Activated CD4-positive, alpha-beta T cell treated with anti-CD3 and anti-CD28 coated beads, Interleukin-2, Interleukin-6, amounts not matched to agents 100 ng/mL and 50 ng/mL, durations not matched to agents 16 hours and 8 hours (primary cell): ENCODE measurements at regions not wholly inside any gene's neighbourhood (a gene's known extent, or its start where the extent isn't known, plus 50 kb on each side); places are given as distances from the start of the nearest gene placed in this dataset.

ENCODE experiments used
- DNase-seq: peaks from one replicate; pipeline ENCODE4 v3.0.0-alpha.2; 2020

DNA sequence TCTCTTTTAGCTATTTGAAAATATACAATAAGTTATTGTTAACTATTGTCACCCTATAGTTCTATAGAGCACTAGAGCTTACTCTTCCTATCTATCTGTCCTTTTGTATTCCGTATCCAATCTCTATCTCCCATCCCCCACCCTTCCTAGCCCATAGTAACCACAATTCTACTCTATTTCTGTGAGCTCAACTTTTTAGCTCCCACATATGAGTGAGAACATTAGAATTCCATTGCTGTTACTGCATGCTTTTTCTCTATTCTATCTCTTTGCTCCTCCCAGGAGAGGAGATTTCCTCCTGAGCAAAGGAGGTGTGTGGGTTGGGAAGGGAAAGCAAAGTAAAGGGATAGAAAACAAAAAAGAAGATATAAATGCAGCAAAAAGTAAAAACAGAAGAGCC, 105.6 kb upstream of the SLC4A7 start:
- no peak for DNase-seq

DNA sequence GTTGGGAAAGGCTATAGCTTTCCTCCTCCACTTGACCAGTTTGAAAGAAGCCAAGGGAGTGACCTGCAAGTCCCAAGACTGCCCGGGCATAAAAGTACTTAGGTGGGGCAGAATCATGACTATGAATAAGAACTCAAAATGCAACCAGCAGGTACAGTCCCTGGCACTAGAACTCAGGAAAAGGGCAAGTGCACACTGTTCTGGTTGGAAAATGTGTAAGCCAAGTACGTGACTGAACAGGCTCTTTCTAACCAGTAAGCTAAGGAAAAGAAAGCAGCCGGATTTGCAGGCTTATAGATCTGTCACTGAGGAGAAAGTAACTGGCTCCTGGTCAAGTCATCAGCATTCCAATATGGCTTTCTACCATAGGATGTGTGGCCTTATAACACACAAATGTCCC, 101.2 kb upstream of the SLC4A7 start:
- DNase-seq = no peak

DNA sequence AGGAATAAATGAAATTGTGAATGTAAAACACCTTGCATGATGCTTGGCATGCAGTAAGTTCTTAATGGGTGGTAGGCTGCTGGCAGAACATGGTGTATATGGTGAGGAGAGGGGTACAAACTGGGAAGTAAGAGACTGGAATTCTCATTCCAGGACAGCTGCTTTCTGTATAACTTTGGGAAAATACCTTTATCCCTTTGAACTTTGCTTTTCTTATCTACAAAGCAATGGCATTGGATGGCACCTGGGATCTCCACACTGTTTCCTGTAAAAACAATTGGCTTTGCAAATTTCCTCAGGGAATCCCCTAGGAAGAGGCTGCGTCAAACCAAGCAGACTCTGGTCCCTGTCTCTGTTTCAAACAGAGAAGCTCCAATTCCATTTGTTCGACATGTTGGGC, 100.7 kb upstream of the SLC4A7 start:
- DNase-seq = no peak

DNA sequence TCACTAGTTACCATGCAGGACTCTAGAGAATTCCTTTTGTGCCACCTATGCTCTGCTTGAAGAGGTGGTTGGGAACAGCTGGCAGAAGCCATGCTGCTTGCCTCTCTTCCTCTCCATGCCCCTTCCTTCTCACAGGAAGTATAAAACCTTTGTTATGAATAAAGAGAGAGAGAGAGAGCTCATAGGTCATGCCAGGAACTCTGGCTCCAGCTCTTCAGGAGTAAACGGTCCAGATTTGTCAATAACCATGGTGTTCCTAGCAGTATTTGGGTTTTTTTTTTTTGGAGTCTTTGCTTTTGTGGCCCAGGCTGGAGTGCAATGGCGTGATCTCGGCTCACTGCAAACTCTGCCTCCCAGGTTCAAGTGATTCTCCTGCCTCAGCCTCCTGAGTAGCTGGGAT, 97.7 kb upstream of the SLC4A7 start:
- DNase-seq = no peak

DNA sequence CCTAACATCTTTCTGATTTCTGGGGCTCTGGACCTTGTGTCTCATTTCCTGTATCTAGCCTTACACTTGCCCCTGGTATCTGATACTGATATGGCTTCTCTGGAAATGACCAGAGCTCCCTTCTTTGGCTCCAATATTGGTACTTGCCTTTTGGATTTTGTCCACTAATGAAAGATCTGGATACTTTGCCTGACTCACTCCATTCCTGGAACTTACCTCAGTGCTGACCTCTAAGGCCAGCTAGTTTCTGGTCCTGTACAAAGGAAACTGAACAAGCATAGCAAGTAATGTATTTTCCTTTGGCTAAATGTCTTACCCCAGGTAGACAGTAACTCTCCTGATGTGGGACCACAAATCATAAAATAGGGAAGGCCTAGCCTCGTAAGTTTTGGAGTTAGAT, 93.8 kb upstream of the SLC4A7 start:
- DNase-seq = no peak

DNA sequence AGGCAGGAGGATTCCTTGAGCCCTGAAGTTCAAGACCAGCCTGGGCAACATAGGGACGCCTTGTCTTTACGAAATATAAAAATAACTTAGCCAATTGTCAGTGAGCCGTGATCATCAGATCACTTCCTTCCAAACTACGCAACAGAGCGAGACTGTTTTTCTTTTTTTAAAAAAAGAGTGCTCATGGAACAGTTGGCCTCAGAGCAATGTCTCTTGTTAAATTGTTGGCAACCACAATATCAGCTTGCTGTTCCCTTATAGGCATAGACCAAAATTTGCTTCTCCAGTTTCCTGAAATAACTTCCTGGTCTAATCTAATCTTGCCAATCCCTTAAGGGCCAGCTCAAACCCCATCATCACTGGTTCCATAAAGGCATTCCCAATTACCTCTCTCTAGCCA, 93.3 kb upstream of the SLC4A7 start:
- no peak for DNase-seq

DNA sequence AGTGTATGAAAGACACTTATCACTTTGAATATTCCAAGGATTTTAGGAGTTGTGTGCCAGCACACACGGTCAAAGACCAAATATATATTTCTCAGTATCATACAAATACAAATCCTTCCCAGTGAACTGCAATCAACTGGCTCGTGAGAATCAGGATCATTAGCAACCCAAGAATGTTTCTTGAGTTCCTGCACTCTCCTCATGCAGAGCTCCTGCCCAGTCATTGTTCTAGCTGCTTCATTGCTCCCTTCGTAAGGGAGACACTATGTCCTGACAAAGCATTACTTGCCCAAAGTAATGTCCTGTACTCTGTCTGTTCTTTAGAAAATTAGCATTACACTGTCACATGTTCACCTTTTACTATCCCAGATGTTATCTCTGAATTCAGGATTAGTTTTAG, 92.0 kb upstream of the SLC4A7 start:
- no peak for DNase-seq

DNA sequence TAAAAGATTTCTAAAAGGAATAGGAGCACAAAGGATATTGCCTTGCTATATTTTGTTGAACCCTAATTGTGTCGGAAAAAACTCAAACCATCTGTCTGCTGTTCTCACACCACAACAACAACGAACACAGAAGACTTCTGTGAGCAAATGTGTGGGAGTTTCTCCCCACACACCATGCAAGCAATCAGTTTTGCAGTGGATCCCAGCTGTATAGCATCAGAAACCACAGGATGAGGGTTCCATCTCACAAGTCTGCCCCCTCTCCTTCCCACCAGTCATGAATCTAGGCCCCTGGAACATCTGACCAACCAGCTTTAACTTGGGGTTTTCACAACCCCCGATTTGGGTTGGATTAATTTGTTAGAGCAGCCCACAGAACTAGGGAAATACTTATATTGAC, 91.3 kb upstream of the SLC4A7 start:
- no peak for DNase-seq

DNA sequence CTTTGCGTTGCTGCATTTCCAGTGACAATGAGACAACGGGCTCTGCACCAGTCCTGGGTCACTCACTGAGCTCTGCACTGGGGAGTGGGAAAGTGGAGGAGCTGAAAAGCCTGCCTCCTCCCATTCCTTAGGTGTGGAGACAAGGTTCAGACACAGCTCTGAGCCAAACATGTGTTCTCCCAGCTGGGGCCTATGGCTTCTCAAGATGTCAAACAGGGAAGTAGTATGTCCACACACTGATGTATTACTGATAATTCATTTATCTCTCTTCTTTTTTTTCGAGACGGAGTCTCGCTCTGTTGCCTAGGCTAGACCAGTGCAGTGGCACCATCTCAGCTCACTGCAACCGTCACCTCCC, 90.2 kb upstream of the SLC4A7 start:
- no peak for DNase-seq

DNA sequence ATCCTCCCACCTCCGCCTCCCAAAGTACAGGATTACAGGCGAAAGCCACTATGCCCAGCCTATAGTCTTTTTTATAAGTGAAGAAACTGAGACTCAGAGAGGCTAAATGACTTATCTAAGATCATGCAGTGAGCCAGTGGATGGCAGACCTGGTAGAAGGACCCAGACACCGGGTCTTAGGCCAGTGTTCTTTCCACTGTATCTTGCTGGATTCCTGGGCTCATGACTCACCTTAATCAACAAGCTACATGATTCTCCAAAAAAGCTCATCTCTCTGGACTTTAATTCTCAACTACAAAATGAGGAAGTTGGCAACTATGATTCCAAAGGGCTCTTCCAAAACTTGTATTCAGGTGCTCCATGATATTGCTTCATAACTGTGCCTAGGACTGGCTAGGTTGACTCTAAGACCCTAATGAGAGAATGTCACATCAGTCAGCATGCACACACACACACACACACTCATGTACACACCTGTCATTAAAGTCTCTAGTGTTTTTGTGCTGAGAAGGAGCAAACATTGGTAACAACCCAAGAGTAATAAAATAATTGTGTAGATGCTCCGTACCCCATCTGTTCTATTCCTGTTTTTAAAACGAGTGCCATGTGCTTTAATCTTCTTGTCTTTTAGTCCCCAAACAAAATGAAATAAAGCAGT, 89.7 kb upstream of the SLC4A7 start:
- no peak for DNase-seq

DNA sequence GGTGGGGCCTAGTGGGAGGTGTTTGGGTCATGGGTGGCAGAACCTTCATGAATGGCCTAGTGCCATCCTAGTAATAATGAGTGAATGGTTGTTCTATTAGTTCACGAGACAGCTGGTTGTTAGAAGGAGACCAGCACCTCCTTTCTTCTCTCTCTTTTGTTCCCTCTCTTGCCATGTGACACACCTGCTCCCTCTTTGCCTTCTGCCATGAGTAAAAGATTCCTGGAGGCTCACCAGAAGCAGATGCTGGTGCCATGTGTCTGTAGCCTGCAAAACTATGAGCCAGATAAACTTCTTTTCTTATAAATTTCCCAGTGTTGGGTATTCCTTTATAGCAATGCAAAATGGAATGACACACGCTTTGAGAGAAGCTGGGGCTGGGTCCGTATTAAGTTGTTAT, 89.0 kb upstream of the SLC4A7 start:
- no peak for DNase-seq

DNA sequence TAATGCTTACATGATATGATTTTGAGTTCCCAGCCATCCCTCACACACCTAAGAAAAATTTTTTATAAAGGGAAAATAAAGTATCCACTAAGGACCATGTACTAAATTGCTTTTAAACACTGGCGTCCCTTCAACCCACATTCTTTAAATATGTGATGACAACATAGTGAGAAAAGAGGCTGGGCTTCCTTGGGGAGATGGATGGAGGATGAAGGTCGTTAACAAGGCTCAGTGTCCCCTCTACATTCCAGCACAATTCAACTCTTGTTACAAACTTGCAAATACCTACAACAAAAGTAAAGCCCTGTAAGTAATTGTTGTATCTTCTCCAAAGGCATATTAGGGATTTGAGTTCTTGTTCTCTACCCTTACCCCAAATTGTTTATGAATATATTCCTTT, 87.2 kb upstream of the SLC4A7 start:
- DNase-seq = no peak

DNA sequence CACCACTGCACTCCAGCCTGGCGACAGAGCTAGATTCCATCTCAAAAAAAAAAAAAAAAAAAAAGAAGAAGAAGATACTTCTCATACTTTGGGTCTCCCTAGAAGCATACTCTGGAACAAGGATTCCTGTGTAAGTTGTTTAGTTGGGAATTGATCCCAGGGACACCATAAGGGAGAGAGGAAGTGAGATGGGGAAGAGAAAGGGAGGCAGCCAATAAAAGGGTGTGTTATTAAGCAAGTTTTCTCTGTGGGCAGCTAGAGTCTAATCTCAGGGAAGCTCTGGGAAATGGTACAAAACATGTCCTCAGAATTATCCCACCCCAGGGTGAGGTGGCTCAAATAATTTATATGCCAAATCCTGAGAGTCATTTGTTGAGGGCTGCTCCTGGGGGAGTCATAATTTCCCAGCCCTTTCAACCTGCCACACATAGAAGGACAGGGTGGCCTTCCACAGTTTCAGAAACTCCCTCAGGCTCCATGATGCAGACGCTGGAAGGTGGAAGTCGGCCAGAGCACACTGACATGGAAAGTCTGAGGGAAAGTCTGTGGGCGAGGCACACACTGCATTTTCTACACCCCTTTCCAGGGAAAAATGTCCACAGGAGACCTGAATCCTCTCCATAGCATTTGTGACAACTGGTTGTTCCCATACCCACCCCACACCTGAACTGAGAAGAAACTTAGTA, 86.4 kb upstream of the SLC4A7 start:
- DNase-seq = no peak

DNA sequence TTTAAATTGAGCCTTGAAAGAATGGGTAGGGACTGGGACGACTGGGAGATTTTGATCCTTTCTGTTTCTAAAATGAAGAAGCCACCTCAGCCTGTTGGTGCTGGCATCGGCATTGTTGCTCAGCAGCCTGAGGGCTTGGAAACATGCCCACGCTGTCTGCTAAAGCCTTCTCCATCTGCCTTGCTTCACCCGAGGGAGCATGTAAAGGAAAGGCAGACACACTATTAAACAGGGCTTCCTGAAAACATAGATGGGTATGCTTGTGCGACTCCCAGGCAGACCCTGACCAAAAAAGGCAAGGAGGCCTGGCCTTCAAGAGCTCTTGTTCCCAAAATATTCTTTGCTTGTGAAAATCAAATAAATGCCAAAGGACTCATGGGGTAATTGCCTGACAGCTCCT, 84.2 kb upstream of the SLC4A7 start:
- no peak for DNase-seq

DNA sequence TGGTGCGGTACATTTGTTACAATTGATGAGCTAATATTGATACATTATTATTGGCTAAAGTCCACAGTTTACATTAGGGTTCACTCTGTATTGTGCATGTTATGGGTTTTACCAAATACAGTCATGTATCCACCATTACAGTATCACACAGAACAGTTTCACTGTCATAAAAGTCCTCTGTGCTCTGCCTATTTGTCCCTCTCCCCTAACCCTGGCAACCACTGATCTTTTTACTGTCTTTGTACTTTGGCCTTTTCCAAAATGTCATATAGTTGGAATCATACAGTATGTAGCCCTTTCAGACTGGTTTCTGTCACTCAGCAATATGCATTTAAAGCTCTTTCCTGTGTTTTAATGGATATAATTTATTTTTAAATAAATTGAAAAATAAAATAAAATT, 83.1 kb upstream of the SLC4A7 start:
- no peak for DNase-seq

DNA sequence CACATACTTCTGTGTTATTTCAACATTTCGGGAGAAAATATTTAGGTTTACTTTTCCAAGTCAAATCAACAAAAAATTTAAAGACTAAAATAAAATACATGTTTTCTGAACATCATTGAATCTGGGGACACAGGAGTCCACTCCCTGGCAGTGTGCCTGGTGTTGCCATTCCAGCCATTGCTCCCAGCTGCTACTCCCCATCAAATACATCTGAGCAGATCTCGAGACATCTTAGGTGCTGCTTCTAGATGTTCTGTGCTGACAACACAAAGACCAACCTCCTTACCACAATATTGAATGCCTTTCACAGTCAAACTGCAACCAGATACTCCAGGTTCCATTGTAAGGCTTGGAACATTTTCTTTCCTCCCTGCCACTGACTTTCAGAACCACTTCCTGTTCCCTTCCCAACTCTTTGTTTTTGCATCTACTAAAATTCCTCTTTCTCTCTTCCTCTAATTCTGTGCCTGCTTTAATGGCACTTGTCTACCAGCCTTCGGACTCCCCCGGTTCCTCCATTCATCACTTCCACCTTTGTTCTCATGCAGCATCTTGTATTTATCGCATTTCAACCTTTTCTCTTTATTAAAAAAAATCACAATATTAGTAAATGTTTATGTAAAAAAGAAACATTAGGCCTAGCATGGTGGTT, 81.1 kb upstream of the SLC4A7 start:
- no peak for DNase-seq

DNA sequence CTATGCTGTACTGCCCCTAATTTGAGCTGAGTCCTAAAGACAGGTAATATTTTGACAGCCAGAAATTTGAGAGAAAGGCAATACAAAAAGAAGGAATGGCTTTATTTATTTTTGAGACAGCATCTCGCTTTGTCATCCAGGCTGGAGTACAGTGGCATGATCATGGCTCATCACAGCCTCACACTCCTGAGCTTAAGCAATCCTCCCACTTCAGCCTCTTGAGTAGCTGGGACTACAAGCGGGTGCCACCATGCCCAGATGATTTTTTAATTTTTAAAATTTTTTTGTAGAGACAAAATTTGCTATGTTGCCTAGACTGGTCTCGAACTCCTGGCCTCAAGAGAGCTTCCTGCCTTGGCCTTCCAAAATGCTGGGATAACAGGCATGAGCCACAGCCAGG, 77.4 kb upstream of the SLC4A7 start:
- DNase-seq = no peak

DNA sequence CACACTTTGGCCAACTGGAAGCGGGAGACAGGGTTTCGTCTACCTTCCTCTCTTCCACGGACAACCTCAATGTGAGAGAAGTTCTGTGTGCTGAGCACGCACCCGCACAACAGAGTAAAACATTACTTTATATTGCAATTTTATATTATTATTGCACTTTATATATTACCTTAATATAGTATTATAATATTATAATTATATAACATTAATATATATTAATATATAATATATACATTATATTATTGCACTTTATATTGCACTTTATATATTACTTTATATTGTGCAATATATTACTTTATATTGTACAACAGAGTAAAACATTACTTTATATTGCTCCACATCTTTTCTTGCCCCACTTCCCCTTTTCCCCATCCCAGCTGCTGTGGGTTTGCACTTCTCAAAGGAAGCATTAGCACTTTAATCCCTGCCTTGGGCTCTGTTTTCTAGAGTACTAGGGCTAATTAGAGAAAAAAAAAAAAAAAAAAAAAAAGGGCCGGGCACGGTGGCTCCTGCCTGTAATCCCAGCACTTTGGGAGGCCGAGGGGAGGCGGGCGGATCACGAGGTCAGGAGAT, 76.4 kb upstream of the SLC4A7 start:
- no peak for DNase-seq

DNA sequence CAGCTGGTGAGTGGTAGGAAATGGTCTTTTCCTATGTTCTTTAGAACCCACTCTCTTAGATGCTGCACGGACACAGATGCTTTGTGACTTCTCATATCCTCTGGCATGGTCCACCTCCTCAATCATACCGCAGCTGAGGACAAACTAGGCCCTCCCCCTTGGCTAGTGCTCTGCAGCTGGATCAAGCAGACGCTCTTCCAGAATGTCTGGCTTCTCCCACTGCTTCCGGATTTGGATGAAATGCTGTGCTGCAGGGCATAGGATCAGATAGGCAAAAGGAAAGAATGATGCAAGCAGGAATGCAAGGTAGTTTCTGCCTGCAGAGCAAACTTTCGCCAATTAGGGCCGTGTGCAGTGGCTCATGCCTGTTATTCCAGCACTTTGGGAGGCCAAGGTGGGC, 75.7 kb upstream of the SLC4A7 start:
- DNase-seq = no peak

DNA sequence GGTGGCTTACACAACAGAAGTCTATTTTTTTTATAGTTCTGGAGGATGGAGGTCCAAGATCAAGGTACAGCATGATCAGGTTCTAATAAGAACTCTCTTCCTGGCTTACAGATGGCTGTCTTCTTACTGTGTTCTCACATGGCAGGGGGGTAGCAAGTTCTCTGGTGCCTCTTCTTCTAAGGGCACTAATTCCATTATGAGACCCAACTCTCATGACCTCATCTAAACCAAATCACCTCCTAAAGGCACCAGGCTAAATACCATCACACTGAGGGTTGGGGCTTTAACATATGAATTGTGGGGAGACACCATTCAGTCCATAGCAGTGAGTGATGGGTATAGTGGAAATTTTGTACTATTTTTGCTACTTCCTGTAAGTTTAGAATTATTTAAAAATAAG, 75.2 kb upstream of the SLC4A7 start:
- no peak for DNase-seq

DNA sequence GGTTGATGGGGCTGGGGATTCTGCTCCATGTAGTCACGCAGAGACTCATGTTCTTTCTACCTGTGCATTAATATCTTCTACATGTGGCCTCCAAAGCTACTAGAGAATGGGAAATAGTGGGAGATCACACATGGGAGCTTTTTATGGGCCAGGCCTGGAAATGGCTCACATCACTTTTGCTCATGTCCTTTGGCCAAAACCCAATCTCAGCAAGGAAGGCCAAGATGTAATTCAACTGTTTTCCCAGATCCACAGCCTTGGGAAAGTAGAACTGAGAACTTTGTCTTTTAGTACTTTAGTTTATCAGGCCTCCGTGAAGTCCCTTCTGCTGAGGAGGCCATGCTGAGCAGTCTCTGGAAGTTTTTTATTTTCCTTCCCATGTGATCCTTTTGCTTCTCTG, 73.2 kb upstream of the SLC4A7 start:
- no peak for DNase-seq

DNA sequence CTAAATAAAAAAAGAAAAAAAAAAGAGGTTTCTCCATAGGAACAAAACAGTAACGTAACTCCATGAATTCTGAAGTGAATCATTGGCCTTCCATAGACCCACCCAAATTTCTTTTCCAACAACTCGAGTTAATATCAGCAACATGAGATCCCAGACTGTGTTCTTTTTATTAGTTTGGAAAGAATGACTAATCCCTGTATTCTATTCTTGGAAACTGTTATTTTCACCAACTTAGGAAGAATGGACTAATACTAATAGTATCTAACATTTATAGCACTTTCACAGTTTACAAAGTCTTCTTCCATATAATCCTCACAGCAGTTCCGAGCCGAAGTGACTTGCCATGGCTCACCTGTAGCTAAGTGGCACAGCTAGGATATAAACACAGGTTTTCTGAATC, 72.7 kb upstream of the SLC4A7 start:
- DNase-seq = no peak

DNA sequence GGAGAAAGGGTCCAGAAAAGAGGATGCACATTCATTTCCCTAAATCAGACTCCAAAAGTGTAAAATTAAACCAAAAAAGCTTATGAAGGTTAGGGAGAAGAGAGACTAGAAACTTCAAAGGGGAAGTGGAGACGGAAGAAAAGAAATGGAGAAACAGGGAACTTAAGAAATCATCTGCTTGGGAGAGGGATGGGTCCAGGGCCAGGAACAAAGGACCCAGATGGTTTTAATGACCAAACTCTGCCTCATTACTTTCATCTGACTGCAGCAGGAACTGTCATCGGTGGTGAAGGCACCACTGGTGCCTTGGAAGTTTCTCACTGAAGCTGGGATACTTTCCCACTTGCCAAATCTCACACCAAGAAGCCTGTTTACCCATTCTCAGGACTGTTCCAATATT, 70.5 kb upstream of the SLC4A7 start:
- no peak for DNase-seq

DNA sequence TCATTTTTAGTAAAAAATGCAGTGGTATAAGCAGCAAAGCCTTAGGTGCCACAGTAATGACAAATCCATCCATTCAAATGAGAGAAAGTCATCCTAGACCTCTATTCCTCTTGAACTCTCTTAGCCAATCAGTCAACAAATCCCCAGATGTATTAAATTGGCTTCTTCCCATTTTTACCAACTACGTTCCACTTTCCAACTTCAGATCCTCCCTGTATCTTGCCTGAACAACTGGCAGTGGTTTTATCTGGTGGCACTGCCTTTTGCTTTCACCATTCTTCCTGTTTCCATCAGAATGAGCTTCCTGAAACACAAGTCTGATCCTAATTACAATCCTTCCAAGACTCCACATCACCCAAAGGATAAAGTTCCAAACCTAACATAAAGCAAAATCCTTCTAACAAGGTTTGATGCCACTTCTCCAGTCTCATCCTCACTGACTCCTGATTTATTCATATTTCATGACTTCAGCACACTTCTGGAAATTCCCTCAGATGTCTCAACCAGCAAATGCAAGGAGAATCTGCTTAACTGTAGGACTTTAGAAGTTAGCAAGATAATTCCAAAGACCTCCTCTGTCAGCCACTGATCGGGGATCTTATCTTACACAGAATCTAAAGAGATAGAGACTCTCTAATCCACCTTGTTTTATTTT, 69.8 kb upstream of the SLC4A7 start:
- DNase-seq = no peak
